LNCAP (cell line): ENCODE measurements at regions not wholly inside any gene's neighbourhood (a gene's known extent, or its start where the extent isn't known, plus 50 kb on each side); places are given as distances from the start of the nearest gene placed in this dataset.

Source experiments
- CTCF ChIP-seq: fragments of 450-650 bp; IDR thresholded peaks from 2 replicates; pipeline ENCODE4 v1.5.1; 2017; ENCODE audit warnings: mild to moderate bottlenecking

GRCh38 chr2:136377423-136378382 lies 259.8 kb upstream of the CXCR4 start:
- no peak for TF ChIP-seq CTCF

- no peak for TF ChIP-seq CTCF
These were observed 258.9 kb upstream of the CXCR4 start for GRCh38 chr2:136376798-136377211.

- no peak for TF ChIP-seq CTCF
These were observed 258.3 kb upstream of the CXCR4 start for GRCh38 chr2:136376211-136376610.

GRCh38 chr2:136375017-136375901 lies 257.3 kb upstream of the CXCR4 start:
- no peak for TF ChIP-seq CTCF

GRCh38 chr2:136373841-136374240 lies 255.9 kb upstream of the CXCR4 start:
- no peak for TF ChIP-seq CTCF

- TF ChIP-seq CTCF: no peak
These were observed 255.1 kb upstream of the CXCR4 start for GRCh38 chr2:136373029-136373428.

GRCh38 chr2:136363900-136364299 lies 246.0 kb upstream of the CXCR4 start:
- TF ChIP-seq CTCF: no peak
